Endothelial cell (in vitro differentiated cells): ENCODE measurements at regions not wholly inside any gene's neighbourhood (a gene's known extent, or its start where the extent isn't known, plus 50 kb on each side); places are given as distances from the start of the nearest gene placed in this dataset.
"Not testable (repeated sequence)": the region's sequence is repeated elsewhere in the genome, so short reads cannot be mapped to it uniquely, and the experiment has no call there.

ENCODE experiments used
- DNase-seq: peaks from one replicate; pipeline ENCODE4 v3.0.0; 2021; ENCODE audit warnings: low spot score
- H3K27ac Mint-ChIP-seq: one replicate; pipeline ENCODE4 v1.8.0; 2021; ENCODE audit warnings: mixed read lengths, inconsistent platforms; ENCODE audit not compliant: unreplicated experiment
- H3K27me3 Mint-ChIP-seq: one replicate; pipeline ENCODE4 v1.8.0; 2021; ENCODE audit warnings: mild to moderate bottlenecking, moderate library complexity, mixed read lengths, inconsistent platforms; ENCODE audit not compliant: unreplicated experiment
- H3K36me3 Mint-ChIP-seq: one replicate; pipeline ENCODE4 v1.8.0; 2021; ENCODE audit warnings: mild to moderate bottlenecking, low read depth, mixed read lengths, inconsistent platforms; ENCODE audit not compliant: unreplicated experiment
- H3K4me1 Mint-ChIP-seq: one replicate; pipeline ENCODE4 v1.8.0; 2021; ENCODE audit warnings: mild to moderate bottlenecking, mixed read lengths, inconsistent platforms; ENCODE audit not compliant: unreplicated experiment
- H3K4me3 Mint-ChIP-seq: one replicate; pipeline ENCODE4 v1.8.0; 2021; ENCODE audit warnings: mild to moderate bottlenecking, mixed read lengths, inconsistent platforms; ENCODE audit not compliant: unreplicated experiment
- H3K9me3 Mint-ChIP-seq: one replicate; pipeline ENCODE4 v1.8.0; 2021; ENCODE audit warnings: mixed read lengths, inconsistent platforms; ENCODE audit not compliant: unreplicated experiment
- CTCF ChIP-seq: fragments of 200-600 bp; sonication (generic); IDR thresholded peaks from one replicate; pipeline ENCODE4 v1.5.0; 2021; ENCODE audit warnings: antibody characterized with exemption; ENCODE audit not compliant: unreplicated experiment

GRCh38 chrX:66760651-66761050 lies 121.8 kb upstream of the EDA2R start:
- no peak overlapping the region for H3K27ac Mint-ChIP-seq
- H3K27me3 Mint-ChIP-seq: no peaks in the 10 kb centered on the region
- TF ChIP-seq CTCF: no peak
- H3K9me3 Mint-ChIP-seq: no peaks in the 10 kb centered on the region
- H3K4me3 Mint-ChIP-seq: no peak overlapping the region
- no peak for DNase-seq
- H3K36me3 Mint-ChIP-seq: no peaks in the 10 kb centered on the region
- no peaks in the 10 kb centered on the region for H3K4me1 Mint-ChIP-seq

- Mint-ChIP-seq H3K36me3 (no peaks in the 10 kb centered on the region), H3K4me3 (no peak overlapping the region), H3K9me3 (no peaks in the 10 kb centered on the region), H3K27ac (no peak overlapping the region), H3K27me3 (no peaks in the 10 kb centered on the region), H3K4me1 (no peaks in the 10 kb centered on the region)
- no peak for DNase-seq
- TF ChIP-seq CTCF: no peak
Measured at GRCh38 chrX:66756717-66757116, 117.8 kb upstream of the EDA2R start.

- DNase-seq: no peak
- no peaks in the 10 kb centered on the region for H3K9me3 Mint-ChIP-seq
- no peaks in the 10 kb centered on the region for H3K36me3 Mint-ChIP-seq
- H3K27ac Mint-ChIP-seq: no peak overlapping the region
- TF ChIP-seq CTCF: no peak
- H3K4me3 Mint-ChIP-seq: no peak overlapping the region
- H3K27me3 Mint-ChIP-seq: no peaks in the 10 kb centered on the region
- no peaks in the 10 kb centered on the region for H3K4me1 Mint-ChIP-seq
Measured at GRCh38 chrX:66751136-66751782, 112.4 kb upstream of the EDA2R start.

- not testable (repeated sequence) for H3K27me3 Mint-ChIP-seq, H3K36me3 Mint-ChIP-seq, H3K9me3 Mint-ChIP-seq, H3K27ac Mint-ChIP-seq, DNase-seq, H3K4me3 Mint-ChIP-seq, H3K4me1 Mint-ChIP-seq
Measured at GRCh38 chrX:66744519-66744918, 105.6 kb upstream of the EDA2R start.

- no peak overlapping the region for H3K4me3 Mint-ChIP-seq
- no peaks in the 10 kb centered on the region for H3K9me3 Mint-ChIP-seq
- H3K36me3 Mint-ChIP-seq: no peaks in the 10 kb centered on the region
- TF ChIP-seq CTCF: peak; percentile 30
- DNase-seq: no peak
- no peak overlapping the region for H3K27ac Mint-ChIP-seq
- no peaks in the 10 kb centered on the region for H3K4me1 Mint-ChIP-seq
- no peaks in the 10 kb centered on the region for H3K27me3 Mint-ChIP-seq
Measured at GRCh38 chrX:66731398-66731797, 92.5 kb upstream of the EDA2R start.
